ELF-1 (cell line): ENCODE measurements at regions not wholly inside any gene's neighbourhood (a gene's known extent, or its start where the extent isn't known, plus 50 kb on each side); places are given as distances from the start of the nearest gene placed in this dataset.
"Not testable (repeated sequence)": the region's sequence is repeated elsewhere in the genome, so short reads cannot be mapped to it uniquely, and the experiment has no call there.

Experiments
- DNase-seq: peaks from one replicate; pipeline ENCODE4 v3.0.0-alpha.2; 2016; ENCODE audit warnings: low read depth, low spot score

DNA sequence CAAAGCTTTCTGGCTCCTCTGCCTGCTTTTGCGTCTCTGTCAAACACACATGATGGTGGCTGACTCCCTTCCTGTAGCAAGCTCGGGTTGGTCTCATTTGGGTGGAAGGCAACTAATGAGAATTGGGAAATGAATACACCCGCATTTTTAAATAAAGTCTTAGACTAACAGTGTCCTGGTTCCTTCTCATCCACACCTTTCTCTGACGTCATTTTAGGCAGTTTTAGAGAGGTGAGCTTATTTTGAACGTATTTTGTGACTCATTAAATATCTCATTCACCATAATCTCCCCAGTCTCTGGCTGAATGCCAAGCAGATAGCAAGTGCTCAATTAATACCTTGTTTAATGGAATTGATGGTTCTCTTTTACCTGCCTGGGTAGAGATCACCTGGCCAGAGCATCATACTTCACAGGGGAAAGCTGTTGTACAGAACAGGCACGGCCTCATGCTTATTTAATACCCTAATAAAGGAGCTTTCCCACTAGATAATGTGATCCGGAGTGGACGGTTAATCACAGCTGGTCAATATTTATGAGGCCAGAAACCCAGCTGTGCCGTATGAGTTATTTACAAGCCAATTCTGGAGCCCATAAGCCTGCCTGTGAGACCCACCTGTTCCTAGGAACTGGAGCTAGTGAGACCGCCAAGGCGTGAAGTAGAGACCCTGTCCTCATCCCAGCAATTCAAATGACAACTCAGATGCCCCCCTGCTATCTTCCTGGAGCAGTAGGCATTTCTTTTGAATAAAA is 149.7 kb upstream of the PROK2 start:
- DNase-seq = no peak

DNA sequence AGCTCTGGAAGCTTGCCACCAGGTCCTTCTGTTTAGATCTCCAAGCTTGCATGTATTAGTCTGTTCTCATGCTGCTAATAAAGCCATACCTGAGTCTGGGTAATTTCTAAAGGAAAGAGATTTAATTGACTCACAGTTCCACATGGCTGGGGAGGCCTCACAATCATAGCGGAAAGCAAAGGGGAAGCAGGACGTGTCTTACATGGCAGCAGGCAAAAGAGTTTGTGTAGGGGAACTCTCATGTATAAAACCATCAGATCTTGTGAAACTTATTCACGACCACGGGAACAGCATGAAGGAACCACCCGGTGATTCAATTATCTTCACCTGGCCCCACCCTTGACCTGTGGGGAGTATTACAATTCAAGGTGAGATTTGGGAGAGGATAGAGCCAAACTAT is 147.0 kb upstream of the PROK2 start:
- no peak for DNase-seq

DNA sequence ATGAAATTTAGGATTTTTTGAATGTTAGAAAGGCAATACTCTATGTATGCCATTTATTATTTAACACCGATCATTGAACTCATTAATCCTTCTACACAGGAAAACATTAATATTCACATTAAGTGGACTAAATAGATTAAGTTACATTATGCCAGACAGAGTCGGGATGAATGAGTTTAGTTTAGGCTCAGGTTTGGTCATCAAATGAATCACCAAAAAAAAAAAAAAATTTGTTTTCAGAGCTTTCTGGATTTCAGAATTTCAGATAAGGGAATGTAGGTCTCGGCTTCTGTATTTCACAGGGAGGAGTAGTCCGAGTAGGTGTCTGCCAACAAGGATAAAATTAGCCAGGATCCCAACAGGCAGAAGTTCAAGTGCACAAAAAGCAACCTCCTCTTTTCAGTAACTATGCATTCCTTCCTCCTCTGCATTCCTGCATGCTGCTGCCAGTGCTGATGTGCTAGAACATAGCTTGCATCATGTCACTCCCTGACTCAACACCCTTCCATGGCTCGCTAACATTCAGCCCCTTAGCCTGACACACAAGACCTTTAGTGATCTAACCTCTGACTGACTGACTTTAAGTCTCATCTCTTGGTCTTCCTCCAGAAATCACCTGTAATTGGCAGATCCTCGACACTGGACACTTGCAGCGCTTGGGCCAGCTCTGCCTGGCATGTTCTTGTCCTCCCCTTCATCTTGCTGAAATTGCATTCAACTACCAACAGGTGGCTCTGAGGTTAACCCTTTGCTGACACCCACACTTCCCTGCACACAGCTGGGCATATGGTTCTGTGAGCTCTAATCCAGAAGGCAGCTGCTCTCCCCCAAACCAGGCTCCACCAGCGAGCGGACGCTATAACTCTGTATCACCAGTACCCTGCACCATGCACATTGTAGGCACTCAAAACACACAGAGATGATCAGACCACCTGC is 145.4 kb upstream of the PROK2 start:
- DNase-seq = peak; percentile 76

DNA sequence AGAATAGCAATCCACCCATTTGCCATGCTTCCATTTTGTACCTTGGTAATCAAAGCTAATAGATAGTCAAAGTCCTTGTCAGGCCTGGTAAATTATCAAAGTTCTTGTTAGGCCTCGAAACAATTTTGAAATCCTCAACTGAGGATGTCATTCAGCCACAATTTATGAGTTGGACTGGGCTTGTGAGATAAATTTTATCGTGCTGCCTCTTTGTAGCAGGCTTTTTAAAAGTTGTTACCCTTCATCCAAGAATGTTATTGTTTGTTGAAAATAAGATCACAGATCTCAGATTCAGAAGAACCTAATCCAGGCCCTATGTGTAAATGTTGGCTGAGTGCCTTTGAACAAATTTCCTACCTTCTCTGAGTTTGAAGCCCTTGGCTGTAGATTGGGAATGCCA is 143.3 kb upstream of the PROK2 start:
- no peak for DNase-seq

DNA sequence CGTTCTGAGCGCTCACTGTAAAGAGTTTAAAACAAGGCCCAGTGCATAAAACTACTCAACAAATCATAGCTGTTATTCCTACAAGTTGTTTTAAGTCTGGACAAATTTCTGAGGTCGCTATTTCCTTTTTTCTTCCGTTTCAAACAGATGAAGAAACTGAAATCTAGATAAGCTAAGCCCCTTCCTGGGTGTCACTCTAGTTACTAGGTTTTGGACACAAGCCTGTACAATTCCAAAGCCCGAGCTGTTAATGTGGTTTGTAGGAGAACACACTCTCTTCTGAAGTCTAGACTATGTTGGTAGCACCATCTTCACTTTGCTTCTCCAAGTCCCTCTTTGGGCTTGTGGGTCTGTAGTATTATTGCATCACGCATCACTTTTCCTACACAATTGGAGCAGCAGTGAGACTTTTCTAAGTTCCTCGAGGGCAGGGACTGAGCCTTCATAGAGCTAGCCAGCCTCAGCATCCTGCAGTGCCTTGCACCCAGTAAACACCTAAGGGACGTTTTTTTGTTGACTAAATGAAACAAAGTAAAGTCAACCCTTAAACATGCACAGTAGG is 142.6 kb upstream of the PROK2 start:
- DNase-seq = no peak

DNA sequence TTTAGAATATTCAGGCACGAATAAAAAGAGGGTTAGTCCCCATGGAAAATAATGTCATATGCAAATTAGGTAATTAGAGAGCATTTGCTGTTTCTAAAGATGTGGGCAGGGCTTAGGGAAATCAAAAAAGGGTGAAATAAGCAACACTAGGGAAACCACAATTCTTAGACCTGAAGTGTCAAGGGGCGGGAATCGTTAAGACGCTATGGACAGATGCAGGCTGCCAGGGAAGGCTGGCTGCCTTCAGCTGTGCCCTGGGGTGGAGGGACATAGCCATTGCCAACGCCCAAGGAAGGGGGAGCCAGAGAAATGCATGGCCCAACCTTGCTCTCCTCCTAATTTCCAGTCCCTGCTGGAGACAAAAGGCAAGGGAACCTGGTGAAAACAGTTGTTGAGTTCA is 141.7 kb upstream of the PROK2 start:
- DNase-seq = peak; percentile 44

DNA sequence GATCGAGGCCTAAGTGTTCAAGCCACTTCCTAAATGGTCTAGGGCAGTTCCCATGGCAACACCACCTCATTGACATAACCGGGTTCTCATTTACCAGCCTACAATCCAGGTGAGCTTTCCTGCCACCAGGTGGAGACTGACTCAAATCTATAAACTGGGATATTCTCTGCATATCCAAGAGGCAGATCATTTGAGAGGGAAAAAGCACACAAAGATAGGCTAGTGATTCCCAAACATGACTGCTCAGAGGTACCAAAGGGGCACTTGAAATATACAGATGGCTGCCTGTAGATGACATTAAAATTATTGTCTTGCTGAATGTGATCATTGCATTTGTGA is 141.3 kb upstream of the PROK2 start:
- peak; percentile 78 for DNase-seq

DNA sequence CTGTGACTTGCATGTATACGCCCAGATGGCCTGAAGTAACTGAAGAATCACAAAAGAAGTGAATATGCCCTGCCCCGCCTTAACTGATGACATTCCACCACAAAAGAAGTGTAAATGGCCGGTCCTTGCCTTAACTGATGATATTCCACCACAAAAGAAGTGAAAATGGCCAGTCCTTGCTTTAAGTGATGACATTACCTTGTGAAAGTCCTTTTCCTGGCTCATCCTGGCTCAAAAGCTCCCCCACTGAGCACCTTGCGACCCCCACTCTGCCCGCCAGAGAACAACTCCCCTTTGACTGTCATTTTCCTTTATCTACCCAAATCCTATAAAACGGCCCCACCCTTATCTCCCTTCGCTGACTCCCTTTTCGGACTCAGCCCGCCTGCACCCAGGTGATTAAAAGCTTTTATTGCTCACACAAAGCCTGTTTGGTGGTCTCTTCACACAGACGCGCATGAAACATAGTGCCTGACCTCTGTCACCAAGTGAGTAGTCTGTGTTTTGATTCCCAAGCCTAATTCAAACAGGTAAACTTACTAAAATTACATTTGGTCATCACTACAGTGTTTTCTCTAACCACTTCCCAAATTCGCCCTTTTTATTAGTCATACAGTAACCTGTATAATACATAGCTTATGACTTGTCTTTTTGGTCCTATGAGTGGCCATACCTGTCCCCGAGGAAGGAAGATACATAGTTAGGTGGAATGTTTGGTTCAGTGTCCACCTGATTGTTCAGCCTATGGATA is 140.7 kb upstream of the PROK2 start:
- not testable (repeated sequence) for DNase-seq

DNA sequence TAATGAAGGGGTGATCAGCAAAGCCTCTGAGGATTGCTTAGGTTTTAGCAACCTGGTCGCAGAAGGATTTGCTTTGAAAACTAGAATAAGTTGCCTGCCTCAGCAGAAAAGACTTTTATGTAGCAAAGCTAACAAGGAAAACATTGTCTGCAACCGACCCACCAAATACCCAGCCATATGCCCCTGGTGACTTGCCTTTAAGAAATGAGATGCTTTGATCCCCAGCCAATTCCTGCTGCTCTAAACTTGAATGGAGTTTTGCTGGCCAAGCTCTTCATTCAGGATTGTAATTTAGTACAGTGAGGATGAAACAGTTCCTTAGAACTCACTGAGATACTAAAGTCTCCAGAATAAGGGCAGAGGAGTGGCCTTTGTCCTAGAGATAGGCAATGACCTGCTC is 139.8 kb upstream of the PROK2 start:
- DNase-seq = no peak

DNA sequence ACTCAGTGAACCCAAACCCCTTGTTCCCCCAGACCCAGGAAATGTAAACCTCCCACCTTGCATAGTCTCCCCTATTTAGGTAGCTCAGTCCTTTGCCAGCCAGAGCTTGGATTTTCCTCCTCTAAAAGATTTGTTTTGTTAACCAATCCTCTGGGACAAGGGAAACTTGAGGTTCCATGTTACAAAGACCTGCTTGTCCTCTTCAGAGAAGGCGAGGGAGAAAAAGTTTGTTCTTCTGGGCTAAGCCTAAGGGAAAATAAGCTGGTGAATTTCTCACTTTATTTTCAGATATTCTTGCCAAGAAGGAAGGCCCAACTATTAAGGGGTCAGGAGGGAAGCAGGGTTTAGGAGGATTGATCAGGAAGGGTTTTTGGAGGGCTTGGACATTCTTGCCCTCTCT is 136.1 kb upstream of the PROK2 start:
- DNase-seq = no peak

DNA sequence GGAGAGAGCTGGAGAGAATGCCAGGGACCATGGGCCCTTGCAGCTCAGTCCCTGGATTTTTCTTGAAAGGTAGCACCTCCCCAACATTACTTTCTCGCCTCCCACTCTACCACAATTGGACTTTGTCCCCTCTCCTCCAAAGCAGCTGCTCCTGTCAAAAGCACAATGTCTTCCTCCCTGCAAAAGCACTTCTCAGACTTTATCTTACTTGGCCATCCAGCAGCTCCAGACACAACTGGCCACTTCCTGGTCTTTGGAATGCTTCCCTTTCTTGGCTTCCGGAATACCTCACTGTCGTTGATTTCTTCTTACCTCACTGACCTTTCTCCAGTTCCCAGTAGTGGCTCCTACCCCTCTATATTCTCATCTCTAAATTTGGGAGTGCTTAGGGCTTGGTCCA is 134.6 kb upstream of the PROK2 start:
- DNase-seq = no peak

DNA sequence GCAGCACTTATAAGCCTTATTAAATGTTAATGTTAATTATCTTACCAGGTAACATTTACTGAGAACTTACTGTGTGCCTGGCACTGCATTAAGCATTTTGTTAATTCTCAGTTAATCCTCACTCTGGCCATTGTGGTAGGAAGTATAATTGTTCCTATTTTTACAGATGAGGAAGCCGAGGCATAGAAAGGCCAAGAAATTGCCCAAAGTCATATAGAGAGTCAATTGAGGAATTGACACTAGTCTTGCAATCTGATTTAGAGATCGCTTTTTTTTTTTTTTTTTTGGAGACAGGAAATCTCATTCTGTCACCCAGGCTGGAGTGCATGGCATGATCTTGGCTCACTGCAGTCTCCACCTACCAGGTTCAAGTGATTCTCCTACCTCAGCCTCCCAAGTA is 132.6 kb upstream of the PROK2 start:
- no peak for DNase-seq

DNA sequence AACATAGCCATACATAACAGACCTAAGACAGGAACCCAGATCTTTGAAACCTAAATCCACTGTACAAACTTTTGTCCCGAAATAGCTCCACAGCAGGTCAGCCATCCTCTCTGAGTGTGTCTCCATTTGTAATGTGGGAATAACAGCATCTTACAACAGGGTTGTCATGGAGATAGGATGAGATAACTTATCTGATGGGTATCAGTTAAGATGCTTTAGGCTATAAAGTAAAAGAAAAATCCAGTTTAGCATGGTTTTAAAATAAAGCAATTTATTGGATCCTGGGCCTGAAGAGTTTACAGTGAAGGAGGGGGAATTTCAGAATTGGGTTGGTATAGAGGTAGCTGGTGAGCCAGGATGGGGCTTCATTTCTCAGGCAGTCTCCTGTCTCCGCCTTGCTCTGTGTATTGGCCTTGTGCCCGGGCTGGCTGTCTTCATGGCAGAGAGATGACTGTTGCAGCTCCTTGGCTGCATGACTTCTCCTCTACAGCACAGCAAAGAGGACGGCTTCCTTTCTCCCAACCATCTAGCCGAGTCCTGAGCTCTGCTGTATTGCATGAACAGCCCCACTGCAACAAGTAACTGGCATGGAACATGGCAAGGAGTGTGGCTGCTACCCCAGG is 131.9 kb upstream of the PROK2 start:
- no peak for DNase-seq

DNA sequence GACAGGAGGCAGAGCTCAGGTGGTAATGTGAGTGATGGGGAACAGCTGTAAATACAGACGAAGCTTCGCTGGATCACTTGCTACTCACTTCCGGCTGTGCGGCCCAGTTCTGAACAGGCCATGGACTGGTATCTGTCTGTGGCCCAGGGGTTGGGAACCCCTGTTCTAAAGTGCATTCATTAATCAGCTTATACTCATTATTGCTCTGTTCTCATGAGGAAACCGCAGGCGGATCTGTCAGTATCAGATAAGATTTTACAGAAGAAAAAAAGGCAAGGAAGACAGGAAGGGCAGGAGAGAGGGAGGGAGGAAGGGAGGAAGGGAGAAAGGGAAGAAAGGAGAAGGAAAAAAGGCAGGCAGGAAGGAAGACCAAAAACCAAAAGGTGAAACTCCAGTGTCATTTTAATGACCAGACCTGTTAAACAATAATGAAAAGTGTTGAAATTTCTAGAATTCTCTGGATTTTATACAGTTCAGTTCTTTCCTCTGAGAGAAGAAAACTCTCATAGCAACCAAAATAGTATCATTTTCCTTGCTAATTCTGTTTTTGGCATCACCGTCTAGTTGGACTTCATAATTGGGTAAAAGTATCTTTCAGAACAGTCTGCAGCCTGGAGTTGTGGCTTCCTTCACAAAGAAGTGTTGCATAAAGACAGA is 128.0 kb upstream of the PROK2 start:
- DNase-seq = no peak

DNA sequence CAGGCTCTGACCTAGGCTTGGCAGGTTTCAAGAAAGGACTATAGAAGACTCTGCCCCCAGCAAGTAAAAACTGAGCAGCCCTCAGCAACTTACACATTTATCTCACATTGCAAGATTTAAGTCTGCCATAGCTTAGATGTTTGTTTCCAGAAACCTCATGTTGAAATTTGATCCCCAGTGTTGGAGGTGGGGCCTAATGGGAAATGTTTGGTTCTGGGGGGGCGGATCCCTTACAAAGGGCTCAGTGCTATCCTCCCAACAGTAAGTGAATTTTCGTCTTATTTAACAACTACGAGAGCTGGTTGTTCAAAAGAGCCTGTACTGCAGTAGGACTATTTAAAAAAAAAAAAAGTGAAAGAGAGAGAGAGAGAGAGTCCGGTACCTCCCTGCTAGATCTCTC is 125.2 kb upstream of the PROK2 start:
- no peak for DNase-seq

DNA sequence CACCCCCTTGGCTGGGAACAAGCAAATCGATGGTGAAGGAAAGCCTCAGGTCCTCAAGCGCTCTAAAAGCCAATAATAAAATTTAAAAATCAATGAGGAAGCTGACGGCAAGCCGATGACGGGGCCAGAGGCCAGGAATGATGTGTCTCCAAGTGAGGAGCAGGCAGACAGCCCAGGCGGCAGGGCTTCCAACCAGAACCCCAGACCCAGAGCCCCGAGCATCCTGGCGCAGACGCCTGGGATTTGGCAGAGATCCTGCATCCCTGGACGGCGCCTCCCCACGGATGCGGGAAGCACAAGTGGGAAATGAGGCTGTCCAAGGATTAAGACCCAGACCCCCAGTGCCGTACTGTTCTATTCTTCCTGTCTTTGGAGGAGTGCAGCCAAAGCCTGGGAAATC is 123.0 kb upstream of the PROK2 start:
- no peak for DNase-seq

DNA sequence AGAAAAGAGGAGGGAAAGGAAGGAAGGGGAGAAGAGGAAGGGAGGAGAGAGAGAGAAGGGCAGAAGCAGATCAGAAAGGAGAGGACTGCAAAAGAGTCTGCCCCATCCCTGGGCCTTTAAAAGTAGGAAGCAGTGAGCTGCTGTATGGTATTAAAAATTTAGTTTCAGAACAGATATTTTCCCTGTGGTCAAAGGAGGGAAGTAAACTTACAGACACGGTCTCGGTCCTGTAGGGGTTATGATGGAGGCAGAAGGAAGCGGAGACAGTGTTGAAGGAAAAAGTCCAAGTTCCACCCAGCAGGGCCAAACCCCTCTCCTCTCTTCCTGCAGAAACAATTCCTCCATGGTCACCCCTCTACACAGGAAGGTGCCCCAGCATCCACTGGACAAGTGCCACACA is 122.0 kb upstream of the PROK2 start:
- no peak for DNase-seq

DNA sequence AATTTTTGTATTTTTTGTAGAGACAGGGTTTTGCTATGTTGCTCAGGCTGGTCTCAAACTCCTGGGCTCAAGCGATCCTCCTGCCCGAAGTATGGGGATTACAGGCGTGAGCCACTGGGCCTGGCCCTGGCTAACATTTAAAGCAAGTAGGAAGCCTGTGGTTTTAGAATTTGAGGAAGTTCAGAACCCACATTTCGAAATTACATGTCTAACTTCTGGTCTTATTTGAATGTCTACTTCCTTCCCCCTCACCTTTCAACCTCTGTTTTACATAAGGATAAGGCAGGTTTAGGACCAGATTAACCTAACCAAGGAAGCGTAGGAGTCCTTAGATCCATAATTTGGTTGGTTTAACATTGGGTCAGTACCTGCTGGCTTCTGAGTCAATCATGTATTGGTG is 120.5 kb upstream of the PROK2 start:
- no peak for DNase-seq

DNA sequence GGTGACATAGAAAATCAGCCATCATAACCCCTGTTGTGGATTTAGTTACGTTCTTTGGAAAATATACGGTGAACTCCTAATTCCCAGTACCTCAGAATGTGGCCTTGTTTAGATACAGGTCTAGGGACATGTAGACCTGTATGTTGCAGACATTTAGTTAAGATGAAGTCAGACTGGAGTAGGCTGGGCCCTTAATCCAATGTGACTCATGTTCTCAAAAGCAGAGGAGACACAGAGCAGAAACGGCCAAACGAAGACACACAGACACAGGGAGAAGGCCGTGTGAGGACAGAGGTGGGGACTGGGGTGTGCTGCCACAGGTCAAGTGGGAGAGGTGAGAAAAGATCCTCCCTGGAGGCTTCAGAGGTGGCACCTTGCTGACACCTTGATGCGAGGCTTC is 119.0 kb upstream of the PROK2 start:
- DNase-seq = no peak

DNA sequence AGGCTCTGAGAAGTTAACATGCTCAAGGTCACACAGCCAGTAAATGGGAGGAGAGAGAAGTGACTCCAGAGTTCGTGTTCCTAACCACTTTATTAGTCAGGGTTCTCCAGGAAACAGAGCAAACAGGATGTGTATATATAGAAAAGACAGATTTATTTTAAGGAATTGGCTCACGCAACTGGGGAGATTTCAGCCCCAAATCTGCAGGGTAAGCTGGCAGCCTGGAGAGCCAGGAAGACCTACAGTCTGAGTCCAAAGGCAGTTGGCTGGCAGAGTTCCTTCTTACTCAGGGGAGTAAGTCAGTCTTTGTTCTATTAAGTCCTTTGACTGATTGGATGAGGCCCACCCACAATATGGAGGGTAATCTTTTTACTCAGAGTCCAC is 118.2 kb upstream of the PROK2 start:
- DNase-seq = no peak
